HCT116 (cell line): ENCODE measurements at regions not wholly inside any gene's neighbourhood (a gene's known extent, or its start where the extent isn't known, plus 50 kb on each side); places are given as distances from the start of the nearest gene placed in this dataset.

Experiments
- ATAC-seq: fragments of 200-7000 bp; cut with Tn5 transposase; 2 replicates; pipeline ENCODE4 v1.9.1; 2020; ENCODE audit warnings: mild to moderate bottlenecking, moderate library complexity
- BruUV-seq: library from RNA; stranded (reverse); fragments of 400-500 nt; replicated peaks from 2 replicates; lab custom pipeline; 2021; lab: Mats Ljungman, UMichigan
- CTCF ChIA-PET: fragments of 300-600 bp; sonication (Branson Sonifier 250); formaldehyde crosslinking; loops from one replicate; lab custom pipeline; 2021; ENCODE audit warnings: antibody characterized with exemption; lab: Charles Lee
- POLR2A ChIA-PET: fragments of 300-600, 350-600 bp; sonication (Branson Sonifier 250); formaldehyde crosslinking; loops from one replicate; lab custom pipeline; 2021; ENCODE audit warnings: antibody characterized with exemption; lab: Charles Lee
- RAD21 ChIA-PET, 2 experiments: fragments of 300-600 bp; sonication (Branson Sonifier 250); formaldehyde crosslinking; loops; one replicate each; lab custom pipeline; 2023; ENCODE audit warnings: low total read pairs in 2 of 2; ENCODE audit not compliant: uncharacterized antibody in 2 of 2, unreplicated experiment in 2 of 2, low non-redundant PET in 1 of 2; lab: Charles Lee
- DNase-seq: peaks from one replicate; pipeline ENCODE4 v3.0.0-alpha.2; 2010; ENCODE audit warnings: low read depth, low spot score
- H2AFZ ChIP-seq: fragments of 200-600 bp; shearing (Covaris generic), sonication (generic); 2 replicates; pipeline ENCODE4 v1.6.1; 2017; ENCODE audit warnings: low read depth, mixed run types, mixed read lengths, antibody characterized with exemption, low read length; ENCODE audit not compliant: poor library complexity, severe bottlenecking
- H3K27ac ChIP-seq: 2 replicates; pipeline ENCODE4 v1.5.1; 2012; ENCODE audit warnings: low read depth, low read length
- H3K27me3 ChIP-seq: fragments of 200-600 bp; sonication (generic); 2 replicates; pipeline ENCODE4 v1.6.1; 2016; ENCODE audit warnings: mixed run types, low read length, mixed read lengths; ENCODE audit not compliant: insufficient read depth
- H3K36me3 ChIP-seq, 2 experiments: fragments of 200-500 bp in 1 of 2; fragments of 200-600 bp in 1 of 2; sonication (Bioruptor generic) in 1 of 2; sonication (generic) in 1 of 2; 2 replicates each; pipeline versions ENCODE4 v1.5.1 to v1.6.1; 2014 to 2016; ENCODE audit warnings: low read length in 2 of 2, inconsistent platforms in 1 of 2, mixed read lengths in 1 of 2, mixed run types in 1 of 2; ENCODE audit not compliant: insufficient read depth in 2 of 2, control insufficient read depth in 1 of 2
- H3K4me1 ChIP-seq, 2 experiments: fragments of 200-600 bp in 1 of 2; sonication (generic) in 1 of 2; 2 replicates each; pipeline versions ENCODE4 v1.5.1 to v1.6.1; 2012 to 2017; ENCODE audit warnings: low read length in 2 of 2, inconsistent platforms in 1 of 2, mild to moderate bottlenecking in 1 of 2, mixed read lengths in 1 of 2, mixed run types in 1 of 2, moderate library complexity in 1 of 2; ENCODE audit not compliant: insufficient read depth in 2 of 2, control insufficient read depth in 1 of 2
- H3K4me2 ChIP-seq: fragments of 200-600 bp; sonication (generic); 2 replicates; pipeline ENCODE4 v1.6.1; 2017; ENCODE audit warnings: mixed run types, low read length, mixed read lengths
- H3K4me3 ChIP-seq, 2 experiments: fragments of 200-600 bp in 1 of 2; sonication (generic) in 1 of 2; replicated peaks in 1 of 2; 2 replicates each; pipeline ENCODE4 v1.5.1; 2011 to 2016; ENCODE audit warnings: low read length in 2 of 2, control low read depth in 1 of 2, low read depth in 1 of 2, mild to moderate bottlenecking in 1 of 2, mixed read lengths in 1 of 2, mixed run types in 1 of 2
- H3K79me2 ChIP-seq: fragments of 200-600 bp; sonication (generic); 2 replicates; pipeline ENCODE4 v1.6.1; 2017; ENCODE audit warnings: mild to moderate bottlenecking, mixed run types, low read length, moderate library complexity, mixed read lengths; ENCODE audit not compliant: insufficient read depth
- H3K9ac ChIP-seq: fragments of 200-600 bp; sonication (generic); 2 replicates; pipeline ENCODE4 v1.6.1; 2016; ENCODE audit warnings: low read length, mixed read lengths
- H3K9me2 ChIP-seq: fragments of 200-600 bp; sonication (generic), shearing (Covaris generic); 2 replicates; pipeline ENCODE4 v1.6.1; 2017; ENCODE audit warnings: mixed run types, mild to moderate bottlenecking, moderate library complexity; ENCODE audit not compliant: insufficient read depth
- H3K9me3 ChIP-seq, 2 experiments: fragments of 200-500 bp in 1 of 2; fragments of 200-600 bp in 1 of 2; sonication (Bioruptor generic) in 1 of 2; sonication (generic) in 1 of 2; 2 replicates each; pipeline ENCODE4 v1.6.1; 2014 to 2017; ENCODE audit warnings: low read length in 2 of 2, mixed read lengths in 2 of 2, inconsistent platforms in 1 of 2, low read depth in 1 of 2, mild to moderate bottlenecking in 1 of 2, mixed run types in 1 of 2, moderate library complexity in 1 of 2; ENCODE audit not compliant: control insufficient read depth in 1 of 2, insufficient read depth in 1 of 2
- H4K20me1 ChIP-seq: fragments of 200-600 bp; sonication (generic), shearing (Covaris generic); 2 replicates; pipeline ENCODE4 v1.6.1; 2017; ENCODE audit warnings: mixed run types, mild to moderate bottlenecking, moderate library complexity; ENCODE audit not compliant: insufficient read depth
- CEBPB ChIP-seq: IDR thresholded peaks from 2 replicates; pipeline ENCODE4 v1.6.1; 2012; ENCODE audit warnings: low read depth
- EGR1 ChIP-seq: IDR thresholded peaks from 2 replicates; pipeline ENCODE4 v1.6.1; 2012; ENCODE audit warnings: low read depth
- JUND ChIP-seq: IDR thresholded peaks from 2 replicates; pipeline ENCODE4 v1.6.1; 2012
- POLR2AphosphoS5 ChIP-seq: IDR thresholded peaks from 2 replicates; pipeline ENCODE4 v1.6.1; 2011; ENCODE audit warnings: mild to moderate bottlenecking, low read depth, low read length, moderate library complexity
- SIN3A ChIP-seq: IDR thresholded peaks from 2 replicates; pipeline ENCODE4 v1.6.1; 2012; ENCODE audit warnings: low read depth
- ZFX ChIP-seq: fragments of 450-650 bp; IDR thresholded peaks from 2 replicates; pipeline ENCODE4 v1.6.1; 2017
- intact Hi-C: fragments of 100-400 bp; cut with micrococcal nuclease; formaldehyde crosslinking; loops from 2 replicates; pipeline ENCODE4 v1.10.0; 2022
- TF ChIP-seq, protein P1 (sequence below): IDR thresholded peaks from 2 replicates; pipeline ENCODE4 v1.6.1; 2012
- TF ChIP-seq, protein P2 (sequence below): IDR thresholded peaks from 2 replicates; pipeline ENCODE4 v1.6.1; 2012
- TF ChIP-seq, protein P3 (sequence below): IDR thresholded peaks from 2 replicates; pipeline ENCODE4 v1.6.1; 2012; ENCODE audit warnings: low read depth

DNA sequence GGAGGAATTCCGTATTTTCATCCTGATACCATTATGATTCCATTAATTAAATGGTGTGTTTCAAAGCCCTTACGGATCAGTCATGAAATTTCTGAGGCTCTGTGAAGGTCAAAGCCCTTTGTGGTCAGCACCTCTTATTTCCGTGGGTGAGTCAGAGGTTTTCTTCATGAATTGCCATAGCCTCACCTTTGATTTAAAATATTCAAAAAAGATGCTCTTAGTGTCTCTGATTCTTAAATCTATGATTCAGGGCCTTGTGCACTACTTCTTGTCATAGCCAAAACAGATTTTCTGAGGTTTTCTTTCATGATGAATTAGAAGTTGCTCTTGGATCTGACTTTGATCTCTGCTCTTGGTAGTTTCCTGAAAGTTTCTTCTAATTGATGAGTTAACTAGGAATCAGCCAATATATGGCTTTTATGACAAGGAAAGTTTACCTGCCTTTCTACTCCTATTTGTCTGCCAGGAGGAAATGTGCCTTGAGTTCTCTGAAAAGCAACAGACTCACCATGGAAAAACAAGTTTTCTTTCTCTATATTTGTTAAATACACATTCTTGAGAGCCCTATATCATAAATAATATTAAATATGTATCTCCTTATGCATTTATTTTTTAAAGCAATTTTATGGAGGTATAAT, 613.0 kb downstream of the UTRN start (continued):
- TF ChIP-seq, protein P1, sequence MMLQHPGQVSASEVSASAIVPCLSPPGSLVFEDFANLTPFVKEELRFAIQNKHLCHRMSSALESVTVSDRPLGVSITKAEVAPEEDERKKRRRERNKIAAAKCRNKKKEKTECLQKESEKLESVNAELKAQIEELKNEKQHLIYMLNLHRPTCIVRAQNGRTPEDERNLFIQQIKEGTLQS: peak; percentile 72; the same call in 1 of the 2 replicates
- TF ChIP-seq, protein P2, sequence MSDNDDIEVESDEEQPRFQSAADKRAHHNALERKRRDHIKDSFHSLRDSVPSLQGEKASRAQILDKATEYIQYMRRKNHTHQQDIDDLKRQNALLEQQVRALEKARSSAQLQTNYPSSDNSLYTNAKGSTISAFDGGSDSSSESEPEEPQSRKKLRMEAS: peak; percentile 55; the same call in 1 of the 2 replicates
- TF ChIP-seq CEBPB: peak; percentile 80

DNA sequence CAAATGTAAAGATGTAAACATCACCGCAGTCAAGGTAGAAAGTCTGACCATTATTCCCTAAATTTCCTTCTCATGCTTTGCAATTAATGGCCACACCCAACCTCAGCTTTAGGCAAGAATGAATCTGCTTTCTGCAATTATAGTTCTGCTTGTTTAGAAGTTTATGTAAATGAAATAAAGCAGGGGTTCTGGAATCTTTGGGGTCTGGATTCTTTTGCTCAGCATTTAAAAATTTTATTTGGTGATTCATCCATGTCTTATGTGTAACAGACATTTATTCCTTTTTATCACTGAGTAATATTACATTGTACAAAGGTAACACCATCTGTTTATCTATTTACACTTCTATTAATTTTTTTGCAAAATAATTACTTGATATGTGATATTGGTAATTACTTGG, 613.6 kb downstream of the UTRN start:
- intact Hi-C loops: loop anchor here (5.0 kb wide), 1 partner anchor 91 kb away; no protein-coding TSS in a partner anchor
- no peak for ATAC-seq
- Histone ChIP-seq H3K9me3 (peaks cover 0 to 10% of the 10 kb centered on the region in 2 experiments; a peak in 1 of 4 replicates), H3K79me2 (peaks cover 5% of the 10 kb centered on the region; the same call in 1 of the 2 replicates), H3K4me1 (peaks cover 40 to 73% of the 10 kb centered on the region in 2 experiments), H3K4me2 (peak overlapping the region; percentile 72), H3K27me3 (no peaks in the 10 kb centered on the region), H3K36me3 (peaks cover 0 to 37% of the 10 kb centered on the region in 2 experiments; a peak in 2 of 4 replicates), H3K9ac (peak overlapping the region; percentile 67), H3K4me3 (no peak overlapping the region; a peak in 1 of 4 replicates), H3K9me2 (no peaks in the 10 kb centered on the region), H2AFZ (no peak overlapping the region), H3K27ac (peak overlapping the region; percentile 93), H4K20me1 (no peaks in the 10 kb centered on the region)
- DNase-seq: no peak
- ChIA-PET RAD21 (no interaction called here), POLR2A (no interaction called here), CTCF (no interaction called here)
- no TSS peak for BruUV-seq
- TF ChIP-seq, protein P2: no peak
- TF ChIP-seq EGR1 (no peak), JUND (no peak), ZFX (no peak), POLR2AphosphoS5 (no peak), SIN3A (no peak)
- TF ChIP-seq, protein P1: no peak
- TF ChIP-seq, protein P3, sequence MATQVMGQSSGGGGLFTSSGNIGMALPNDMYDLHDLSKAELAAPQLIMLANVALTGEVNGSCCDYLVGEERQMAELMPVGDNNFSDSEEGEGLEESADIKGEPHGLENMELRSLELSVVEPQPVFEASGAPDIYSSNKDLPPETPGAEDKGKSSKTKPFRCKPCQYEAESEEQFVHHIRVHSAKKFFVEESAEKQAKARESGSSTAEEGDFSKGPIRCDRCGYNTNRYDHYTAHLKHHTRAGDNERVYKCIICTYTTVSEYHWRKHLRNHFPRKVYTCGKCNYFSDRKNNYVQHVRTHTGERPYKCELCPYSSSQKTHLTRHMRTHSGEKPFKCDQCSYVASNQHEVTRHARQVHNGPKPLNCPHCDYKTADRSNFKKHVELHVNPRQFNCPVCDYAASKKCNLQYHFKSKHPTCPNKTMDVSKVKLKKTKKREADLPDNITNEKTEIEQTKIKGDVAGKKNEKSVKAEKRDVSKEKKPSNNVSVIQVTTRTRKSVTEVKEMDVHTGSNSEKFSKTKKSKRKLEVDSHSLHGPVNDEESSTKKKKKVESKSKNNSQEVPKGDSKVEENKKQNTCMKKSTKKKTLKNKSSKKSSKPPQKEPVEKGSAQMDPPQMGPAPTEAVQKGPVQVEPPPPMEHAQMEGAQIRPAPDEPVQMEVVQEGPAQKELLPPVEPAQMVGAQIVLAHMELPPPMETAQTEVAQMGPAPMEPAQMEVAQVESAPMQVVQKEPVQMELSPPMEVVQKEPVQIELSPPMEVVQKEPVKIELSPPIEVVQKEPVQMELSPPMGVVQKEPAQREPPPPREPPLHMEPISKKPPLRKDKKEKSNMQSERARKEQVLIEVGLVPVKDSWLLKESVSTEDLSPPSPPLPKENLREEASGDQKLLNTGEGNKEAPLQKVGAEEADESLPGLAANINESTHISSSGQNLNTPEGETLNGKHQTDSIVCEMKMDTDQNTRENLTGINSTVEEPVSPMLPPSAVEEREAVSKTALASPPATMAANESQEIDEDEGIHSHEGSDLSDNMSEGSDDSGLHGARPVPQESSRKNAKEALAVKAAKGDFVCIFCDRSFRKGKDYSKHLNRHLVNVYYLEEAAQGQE: no peak
